Upper lobe of right lung (tissue), 1 donor: ENCODE measurements at regions not wholly inside any gene's neighbourhood (a gene's known extent, or its start where the extent isn't known, plus 50 kb on each side); places are given as distances from the start of the nearest gene placed in this dataset.

Experiments
- ATAC-seq: fragments of 200-7000 bp; cut with Tn5 transposase; one replicate; pipeline ENCODE4 v1.9.1; 2020; ENCODE audit warnings: mild to moderate bottlenecking, moderate library complexity
- DNase-seq: peaks from one replicate; pipeline ENCODE4 v3.0.0-alpha.2; 2020
- H3K27ac ChIP-seq: fragments of 200-600 bp; one replicate; pipeline ENCODE4 v1.8.0; 2022
- H3K27me3 ChIP-seq: fragments of 200-600 bp; one replicate; pipeline ENCODE4 v1.8.0; 2022; ENCODE audit warnings: mild to moderate bottlenecking
- H3K36me3 ChIP-seq: fragments of 200-600 bp; one replicate; pipeline ENCODE4 v1.8.0; 2022
- H3K4me1 ChIP-seq: fragments of 200-600 bp; one replicate; pipeline ENCODE4 v1.8.0; 2022
- H3K4me3 ChIP-seq: fragments of 200-600 bp; one replicate; pipeline ENCODE4 v1.8.0; 2022; ENCODE audit warnings: mild to moderate bottlenecking
- H3K9me3 ChIP-seq: fragments of 200-600 bp; one replicate; pipeline ENCODE4 v1.8.0; 2022
- CTCF ChIP-seq: fragments of 200-600 bp; IDR thresholded peaks from one replicate; pipeline ENCODE4 v1.8.0; 2022; ENCODE audit warnings: antibody characterized with exemption
- intact Hi-C: fragments of 100-400 bp; cut with DNase I; formaldehyde crosslinking; loops from one replicate; pipeline ENCODE4 v1.11.0; 2022
- donor health status: DM: no; HTN: yes; CAD: no; lungs with severe emphysema.

- no peak for ATAC-seq
- H3K27me3 ChIP-seq: no peaks in the 10 kb centered on the region
- intact Hi-C loops: no loop called here
- no peak for TF ChIP-seq CTCF
- H3K36me3 ChIP-seq: no peaks in the 10 kb centered on the region
- H3K9me3 ChIP-seq: no peaks in the 10 kb centered on the region
- H3K27ac ChIP-seq: no peak overlapping the region
- H3K4me3 ChIP-seq: no peak overlapping the region
- DNase-seq: no peak
- peaks cover 9% of the 10 kb centered on the region for H3K4me1 ChIP-seq
Measured at GRCh38 chr14:34180869-34181268, 230.0 kb upstream of the EGLN3 start.

GRCh38 chr14:34180434-34180833 is 229.6 kb upstream of the EGLN3 start:
- intact Hi-C loops: no loop called here
- H3K4me3 ChIP-seq: no peak overlapping the region
- no peak for TF ChIP-seq CTCF
- H3K27me3 ChIP-seq: no peaks in the 10 kb centered on the region
- H3K9me3 ChIP-seq: no peaks in the 10 kb centered on the region
- no peak overlapping the region for H3K27ac ChIP-seq
- peak; percentile 54 for ATAC-seq
- H3K36me3 ChIP-seq: no peaks in the 10 kb centered on the region
- peaks cover 9% of the 10 kb centered on the region for H3K4me1 ChIP-seq
- no peak for DNase-seq

- Histone ChIP-seq H3K9me3 (no peaks in the 10 kb centered on the region), H3K27me3 (no peaks in the 10 kb centered on the region), H3K36me3 (no peaks in the 10 kb centered on the region), H3K27ac (no peak overlapping the region), H3K4me3 (no peak overlapping the region), H3K4me1 (peaks cover 9% of the 10 kb centered on the region)
- TF ChIP-seq CTCF: no peak
- intact Hi-C loops: no loop called here
- DNase-seq (no peak), ATAC-seq (no peak)
Measured at GRCh38 chr14:34179727-34180126, 228.9 kb upstream of the EGLN3 start.

- TF ChIP-seq CTCF: no peak
- intact Hi-C loops: no loop called here
- no peak for ATAC-seq
- Histone ChIP-seq H3K27me3 (no peaks in the 10 kb centered on the region), H3K4me3 (no peak overlapping the region), H3K27ac (no peak overlapping the region), H3K9me3 (no peaks in the 10 kb centered on the region), H3K36me3 (no peaks in the 10 kb centered on the region), H3K4me1 (peaks cover 9% of the 10 kb centered on the region)
- no peak for DNase-seq
Measured at GRCh38 chr14:34177466-34177865, 226.6 kb upstream of the EGLN3 start.

- H3K4me1 ChIP-seq: peaks cover 9% of the 10 kb centered on the region
- no peak overlapping the region for H3K27ac ChIP-seq
- H3K4me3 ChIP-seq: no peak overlapping the region
- H3K9me3 ChIP-seq: no peaks in the 10 kb centered on the region
- no peak for TF ChIP-seq CTCF
- no peaks in the 10 kb centered on the region for H3K36me3 ChIP-seq
- intact Hi-C loops: no loop called here
- H3K27me3 ChIP-seq: no peaks in the 10 kb centered on the region
- no peak for ATAC-seq
- no peak for DNase-seq
Measured at GRCh38 chr14:34175574-34175973, 224.7 kb upstream of the EGLN3 start.

GRCh38 chr14:34174973-34175372 is 224.1 kb upstream of the EGLN3 start:
- no peak for TF ChIP-seq CTCF
- intact Hi-C loops: no loop called here
- H3K4me1 ChIP-seq: peaks cover 9% of the 10 kb centered on the region
- H3K27me3 ChIP-seq: no peaks in the 10 kb centered on the region
- no peak for DNase-seq
- no peaks in the 10 kb centered on the region for H3K9me3 ChIP-seq
- no peaks in the 10 kb centered on the region for H3K36me3 ChIP-seq
- H3K27ac ChIP-seq: no peak overlapping the region
- H3K4me3 ChIP-seq: no peak overlapping the region
- no peak for ATAC-seq
